ENCODE measurements at regions not wholly inside any gene's neighbourhood (a gene's known extent, or its start where the extent isn't known, plus 50 kb on each side); places are given as distances from the start of the nearest gene placed in this dataset.

GRCh38 chr17:54220829-54221228 lies 398.1 kb downstream of the KIF2B start:
- ChIA-PET CTCF (no interaction called here), POLR2A (no interaction called here), SMC1A (ENCODE audit: uncharacterized antibody, unreplicated experiment) (interaction anchor here (1.0 to 1.2 kb wide), 2 partner anchors 12 to 542 kb away, joined by 3 read pairs; no protein-coding TSS in a partner anchor), RAD21 (ENCODE audit: unreplicated experiment) (no interaction called here)
- in situ Hi-C loops (cut with MboI) = no loop called here
- Histone ChIP-seq H3K79me2 (ENCODE audit: control insufficient read depth, insufficient read depth, low read length) (no peaks in the 10 kb centered on the region), H3K9ac (ENCODE audit: control insufficient read depth, insufficient read depth, low read length) (no peak overlapping the region), H4K20me1 (ENCODE audit: control insufficient read depth, insufficient read depth) (no peaks in the 10 kb centered on the region), H2AFZ (ENCODE audit: control insufficient read depth, low read depth, low read length) (no peak overlapping the region), H3K4me1 (ENCODE audit: control insufficient read depth, insufficient read depth, low read length) (no peaks in the 10 kb centered on the region), H3K27me3 (replicated peaks in 1 of 2; ENCODE audit: control insufficient read depth in 2 of 2, insufficient read depth in 2 of 2, low read length in 1 of 2) (no peaks in the 10 kb centered on the region), H3K4me2 (ENCODE audit: control insufficient read depth, insufficient read depth) (no peak overlapping the region), H3K36me3 (ENCODE audit: control insufficient read depth in 2 of 2, insufficient read depth in 2 of 2, low read length in 1 of 2) (no peaks in the 10 kb centered on the region), H3K27ac (ENCODE audit: control insufficient read depth, insufficient read depth) (no peak overlapping the region), H3K4me3 (no peak overlapping the region), H3K9me3 (replicated peaks; ENCODE audit: control insufficient read depth, insufficient read depth, low read length) (no peaks in the 10 kb centered on the region)
- ATAC-seq = no peak
- intact Hi-C loops (cut with micrococcal nuclease; ENCODE audit: unreplicated experiment) = no loop called here
- BruUV-seq (replicated peaks) = no TSS peak
- DNase-seq (ENCODE audit: low read depth, low spot score) = no peak
- no peak for FAIRE-seq
- 5% methylated on average over 1 of the region's 1 CpG for WGBS (ENCODE audit: insufficient coverage, insufficient replicate concordance, low lambda C conversion rate, missing lambda C conversion rate)
- TF ChIP-seq, protein P1, sequence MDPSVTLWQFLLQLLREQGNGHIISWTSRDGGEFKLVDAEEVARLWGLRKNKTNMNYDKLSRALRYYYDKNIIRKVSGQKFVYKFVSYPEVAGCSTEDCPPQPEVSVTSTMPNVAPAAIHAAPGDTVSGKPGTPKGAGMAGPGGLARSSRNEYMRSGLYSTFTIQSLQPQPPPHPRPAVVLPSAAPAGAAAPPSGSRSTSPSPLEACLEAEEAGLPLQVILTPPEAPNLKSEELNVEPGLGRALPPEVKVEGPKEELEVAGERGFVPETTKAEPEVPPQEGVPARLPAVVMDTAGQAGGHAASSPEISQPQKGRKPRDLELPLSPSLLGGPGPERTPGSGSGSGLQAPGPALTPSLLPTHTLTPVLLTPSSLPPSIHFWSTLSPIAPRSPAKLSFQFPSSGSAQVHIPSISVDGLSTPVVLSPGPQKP (IDR thresholded peaks at IDR 0.05; ENCODE audit: low read depth, low read length) = no peak
- TF ChIP-seq, protein P2, sequence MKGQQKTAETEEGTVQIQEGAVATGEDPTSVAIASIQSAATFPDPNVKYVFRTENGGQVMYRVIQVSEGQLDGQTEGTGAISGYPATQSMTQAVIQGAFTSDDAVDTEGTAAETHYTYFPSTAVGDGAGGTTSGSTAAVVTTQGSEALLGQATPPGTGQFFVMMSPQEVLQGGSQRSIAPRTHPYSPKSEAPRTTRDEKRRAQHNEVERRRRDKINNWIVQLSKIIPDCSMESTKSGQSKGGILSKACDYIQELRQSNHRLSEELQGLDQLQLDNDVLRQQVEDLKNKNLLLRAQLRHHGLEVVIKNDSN (IDR thresholded peaks at IDR 0.05; ENCODE audit: borderline replicate concordance, extremely low read length, insufficient read depth, low read depth, low read length) = no peak
- TF ChIP-seq, protein P3, sequence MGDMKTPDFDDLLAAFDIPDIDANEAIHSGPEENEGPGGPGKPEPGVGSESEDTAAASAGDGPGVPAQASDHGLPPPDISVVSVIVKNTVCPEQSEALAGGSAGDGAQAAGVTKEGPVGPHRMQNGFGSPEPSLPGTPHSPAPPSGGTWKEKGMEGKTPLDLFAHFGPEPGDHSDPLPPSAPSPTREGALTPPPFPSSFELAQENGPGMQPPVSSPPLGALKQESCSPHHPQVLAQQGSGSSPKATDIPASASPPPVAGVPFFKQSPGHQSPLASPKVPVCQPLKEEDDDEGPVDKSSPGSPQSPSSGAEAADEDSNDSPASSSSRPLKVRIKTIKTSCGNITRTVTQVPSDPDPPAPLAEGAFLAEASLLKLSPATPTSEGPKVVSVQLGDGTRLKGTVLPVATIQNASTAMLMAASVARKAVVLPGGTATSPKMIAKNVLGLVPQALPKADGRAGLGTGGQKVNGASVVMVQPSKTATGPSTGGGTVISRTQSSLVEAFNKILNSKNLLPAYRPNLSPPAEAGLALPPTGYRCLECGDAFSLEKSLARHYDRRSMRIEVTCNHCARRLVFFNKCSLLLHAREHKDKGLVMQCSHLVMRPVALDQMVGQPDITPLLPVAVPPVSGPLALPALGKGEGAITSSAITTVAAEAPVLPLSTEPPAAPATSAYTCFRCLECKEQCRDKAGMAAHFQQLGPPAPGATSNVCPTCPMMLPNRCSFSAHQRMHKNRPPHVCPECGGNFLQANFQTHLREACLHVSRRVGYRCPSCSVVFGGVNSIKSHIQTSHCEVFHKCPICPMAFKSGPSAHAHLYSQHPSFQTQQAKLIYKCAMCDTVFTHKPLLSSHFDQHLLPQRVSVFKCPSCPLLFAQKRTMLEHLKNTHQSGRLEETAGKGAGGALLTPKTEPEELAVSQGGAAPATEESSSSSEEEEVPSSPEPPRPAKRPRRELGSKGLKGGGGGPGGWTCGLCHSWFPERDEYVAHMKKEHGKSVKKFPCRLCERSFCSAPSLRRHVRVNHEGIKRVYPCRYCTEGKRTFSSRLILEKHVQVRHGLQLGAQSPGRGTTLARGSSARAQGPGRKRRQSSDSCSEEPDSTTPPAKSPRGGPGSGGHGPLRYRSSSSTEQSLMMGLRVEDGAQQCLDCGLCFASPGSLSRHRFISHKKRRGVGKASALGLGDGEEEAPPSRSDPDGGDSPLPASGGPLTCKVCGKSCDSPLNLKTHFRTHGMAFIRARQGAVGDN (IDR thresholded peaks at IDR 0.05) = no peak
- TF ChIP-seq EED (IDR thresholded peaks at IDR 0.05; ENCODE audit: low read depth) = no peak
- TF ChIP-seq POLR2AphosphoS2 (IDR thresholded peaks at IDR 0.05; ENCODE audit: low read depth, low read length) = no peak
- TF ChIP-seq SP1 (IDR thresholded peaks at IDR 0.05; ENCODE audit: low read depth, low read length) = no peak
- TF ChIP-seq SIN3A (IDR thresholded peaks at IDR 0.05; ENCODE audit: low read depth, low read length) = no peak
- TF ChIP-seq, protein P4, sequence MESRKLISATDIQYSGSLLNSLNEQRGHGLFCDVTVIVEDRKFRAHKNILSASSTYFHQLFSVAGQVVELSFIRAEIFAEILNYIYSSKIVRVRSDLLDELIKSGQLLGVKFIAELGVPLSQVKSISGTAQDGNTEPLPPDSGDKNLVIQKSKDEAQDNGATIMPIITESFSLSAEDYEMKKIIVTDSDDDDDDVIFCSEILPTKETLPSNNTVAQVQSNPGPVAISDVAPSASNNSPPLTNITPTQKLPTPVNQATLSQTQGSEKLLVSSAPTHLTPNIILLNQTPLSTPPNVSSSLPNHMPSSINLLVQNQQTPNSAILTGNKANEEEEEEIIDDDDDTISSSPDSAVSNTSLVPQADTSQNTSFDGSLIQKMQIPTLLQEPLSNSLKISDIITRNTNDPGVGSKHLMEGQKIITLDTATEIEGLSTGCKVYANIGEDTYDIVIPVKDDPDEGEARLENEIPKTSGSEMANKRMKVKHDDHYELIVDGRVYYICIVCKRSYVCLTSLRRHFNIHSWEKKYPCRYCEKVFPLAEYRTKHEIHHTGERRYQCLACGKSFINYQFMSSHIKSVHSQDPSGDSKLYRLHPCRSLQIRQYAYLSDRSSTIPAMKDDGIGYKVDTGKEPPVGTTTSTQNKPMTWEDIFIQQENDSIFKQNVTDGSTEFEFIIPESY (IDR thresholded peaks at IDR 0.05) = no peak
- TF ChIP-seq TCF3 (IDR thresholded peaks at IDR 0.05; ENCODE audit: borderline replicate concordance, insufficient read depth, low read depth, low read length) = no peak
- no peak for TF ChIP-seq NFXL1 (IDR thresholded peaks at IDR 0.05; ENCODE audit: borderline replicate concordance)
- no peak for TF ChIP-seq E2F8 (IDR thresholded peaks at IDR 0.05; ENCODE audit: low read depth, partially characterized antibody)

All from GM12878 (cell line).